GM12872 (cell line): ENCODE measurements at regions not wholly inside any gene's neighbourhood (a gene's known extent, or its start where the extent isn't known, plus 50 kb on each side); places are given as distances from the start of the nearest gene placed in this dataset.

Source experiments
- TF ChIP-seq, protein P1 (sequence below): IDR thresholded peaks from 3 replicates; pipeline ENCODE4 v1.5.1; 2011; ENCODE audit warnings: low read depth, mild to moderate bottlenecking, low read length, moderate library complexity; ENCODE audit not compliant: insufficient read depth

GRCh38 chr6:95352064-95352795, 225.1 kb upstream of the MANEA start:
- TF ChIP-seq, protein P1, sequence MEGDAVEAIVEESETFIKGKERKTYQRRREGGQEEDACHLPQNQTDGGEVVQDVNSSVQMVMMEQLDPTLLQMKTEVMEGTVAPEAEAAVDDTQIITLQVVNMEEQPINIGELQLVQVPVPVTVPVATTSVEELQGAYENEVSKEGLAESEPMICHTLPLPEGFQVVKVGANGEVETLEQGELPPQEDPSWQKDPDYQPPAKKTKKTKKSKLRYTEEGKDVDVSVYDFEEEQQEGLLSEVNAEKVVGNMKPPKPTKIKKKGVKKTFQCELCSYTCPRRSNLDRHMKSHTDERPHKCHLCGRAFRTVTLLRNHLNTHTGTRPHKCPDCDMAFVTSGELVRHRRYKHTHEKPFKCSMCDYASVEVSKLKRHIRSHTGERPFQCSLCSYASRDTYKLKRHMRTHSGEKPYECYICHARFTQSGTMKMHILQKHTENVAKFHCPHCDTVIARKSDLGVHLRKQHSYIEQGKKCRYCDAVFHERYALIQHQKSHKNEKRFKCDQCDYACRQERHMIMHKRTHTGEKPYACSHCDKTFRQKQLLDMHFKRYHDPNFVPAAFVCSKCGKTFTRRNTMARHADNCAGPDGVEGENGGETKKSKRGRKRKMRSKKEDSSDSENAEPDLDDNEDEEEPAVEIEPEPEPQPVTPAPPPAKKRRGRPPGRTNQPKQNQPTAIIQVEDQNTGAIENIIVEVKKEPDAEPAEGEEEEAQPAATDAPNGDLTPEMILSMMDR = no peak

DNA sequence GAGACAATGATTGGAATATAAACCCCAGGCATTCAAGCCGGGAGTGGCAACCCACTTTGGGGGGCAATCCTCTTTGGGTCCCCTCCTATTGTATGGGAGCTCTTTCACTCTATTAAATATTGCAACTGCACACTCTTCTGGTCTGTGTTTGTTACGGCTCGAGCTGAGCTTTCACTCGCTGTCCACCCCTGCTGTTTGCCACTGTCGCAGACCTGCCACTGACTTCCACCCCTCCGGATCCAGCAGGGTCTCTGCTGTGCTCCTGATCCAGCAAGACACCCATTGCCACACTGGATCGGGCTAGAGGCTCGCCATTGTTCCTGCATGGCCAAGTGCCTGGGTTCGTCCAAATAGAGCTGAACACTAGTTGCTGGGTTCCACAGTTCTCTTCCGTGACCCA, 222.8 kb upstream of the MANEA start:
- TF ChIP-seq, protein P1 = no peak

DNA sequence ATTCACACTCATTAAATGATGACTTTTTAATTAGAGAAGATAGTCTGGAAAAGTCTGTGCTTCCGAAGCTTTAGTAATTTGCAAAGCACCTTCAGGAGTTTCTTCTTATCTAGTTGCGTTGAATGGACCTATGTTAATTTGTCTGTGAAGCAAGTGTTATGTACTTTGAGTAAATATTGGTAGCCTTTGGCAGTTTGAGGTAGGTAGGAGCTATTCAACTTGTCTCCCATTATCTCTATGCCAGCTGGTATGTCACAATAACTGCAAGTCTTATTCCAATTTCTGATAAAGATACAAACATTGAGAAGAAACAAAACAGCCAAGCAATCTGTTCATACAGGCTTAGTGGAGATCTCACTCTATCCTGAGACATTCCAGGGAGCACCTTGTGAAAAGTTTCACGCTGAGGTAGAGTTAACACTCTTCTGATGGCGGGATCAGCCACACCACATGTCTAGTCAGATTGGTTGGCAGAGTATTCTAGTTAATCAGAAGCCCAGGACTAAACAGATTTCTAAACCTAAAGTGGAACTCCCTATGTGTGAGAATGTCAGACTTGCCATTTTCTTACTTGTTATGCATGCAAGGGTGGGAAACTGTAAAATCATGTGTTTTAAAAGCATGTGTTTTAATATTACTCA, 219.8 kb upstream of the MANEA start:
- TF ChIP-seq, protein P1 = no peak

- TF ChIP-seq, protein P1 = peak; percentile 32; the same call in 1 of the 3 replicates
These were observed 213.2 kb upstream of the MANEA start for GRCh38 chr6:95364016-95364604.

GRCh38 chr6:95365454-95365853, 211.9 kb upstream of the MANEA start:
- TF ChIP-seq, protein P1 = no peak

DNA sequence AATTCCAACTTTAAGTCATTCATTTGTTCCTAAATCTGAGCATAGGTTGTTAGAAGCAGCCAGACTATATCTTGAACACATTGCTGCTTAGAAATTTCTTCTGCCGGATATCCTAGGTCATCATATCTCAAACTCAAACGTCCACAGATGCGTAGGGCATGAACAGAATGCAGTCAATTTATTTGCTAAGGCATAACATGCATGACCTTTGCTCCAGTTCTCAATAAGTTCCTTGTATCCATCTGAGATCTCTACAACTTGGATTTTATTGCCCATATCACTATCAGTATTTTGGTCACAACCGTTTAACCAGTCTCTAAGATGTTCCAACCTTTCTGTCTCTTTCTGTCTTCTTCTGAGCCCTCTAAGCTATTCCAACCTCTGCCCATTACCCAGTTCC, 210.9 kb upstream of the MANEA start:
- TF ChIP-seq, protein P1 = no peak

DNA sequence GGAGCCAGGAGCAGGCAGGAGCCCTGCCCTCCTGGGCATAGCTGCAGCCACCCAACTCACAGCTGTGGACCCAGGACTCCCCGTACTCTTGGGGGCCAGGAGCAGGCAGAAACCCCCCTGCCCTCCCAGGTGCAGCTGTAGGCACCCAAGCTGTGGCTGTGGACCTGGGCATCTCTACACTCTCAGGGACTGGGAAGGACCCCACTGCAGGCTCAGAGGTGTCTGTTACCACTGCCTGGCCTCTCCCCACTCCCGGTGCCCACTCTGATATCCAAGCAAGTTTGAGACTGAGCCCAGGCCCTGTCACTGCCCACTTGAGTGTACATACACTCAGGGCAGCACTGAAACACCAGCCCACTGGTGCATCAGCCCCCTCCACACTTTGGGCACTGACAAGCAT, 193.5 kb upstream of the MANEA start:
- TF ChIP-seq, protein P1 = no peak
